Liver (tissue), 3 donors: ENCODE measurements at regions not wholly inside any gene's neighbourhood (a gene's known extent, or its start where the extent isn't known, plus 50 kb on each side); places are given as distances from the start of the nearest gene placed in this dataset.

Source experiments
- EGR1 ChIP-seq, 2 donors: IDR thresholded peaks; 2 replicates each; pipeline ENCODE4 v1.6.1; 2016 to 2018; ENCODE audit warnings: antibody characterized with exemption in 2 of 2, low read depth in 2 of 2
- JUND ChIP-seq, 2 donors: IDR thresholded peaks; 2 replicates each; pipeline ENCODE4 v1.6.1; 2016; ENCODE audit warnings: antibody characterized with exemption in 2 of 2
- RAD21 ChIP-seq, 2 donors: IDR thresholded peaks; 2 replicates each; pipeline ENCODE4 v1.6.1; 2016; ENCODE audit warnings: antibody characterized with exemption in 2 of 2, mild to moderate bottlenecking in 2 of 2
- SP1 ChIP-seq: IDR thresholded peaks from 2 replicates; pipeline ENCODE4 v1.6.1; 2018; ENCODE audit warnings: antibody characterized with exemption, mild to moderate bottlenecking
- YY1 ChIP-seq: IDR thresholded peaks from 2 replicates; pipeline ENCODE4 v1.6.1; 2016; ENCODE audit warnings: antibody characterized with exemption, mild to moderate bottlenecking
- TF ChIP-seq, protein P1 (sequence below): fragments of 150-350 bp; IDR thresholded peaks from 2 replicates; pipeline ENCODE4 v1.5.1; 2017; ENCODE audit warnings: improper control_type of control experiment, low read depth, low read length; ENCODE audit not compliant: missing input control
- TF ChIP-seq, protein P2 (sequence below): IDR thresholded peaks from 2 replicates; pipeline ENCODE4 v1.6.1; 2016; ENCODE audit warnings: antibody characterized with exemption
- TF ChIP-seq, protein P3 (sequence below): IDR thresholded peaks from 2 replicates; pipeline ENCODE4 v1.6.1; 2016; ENCODE audit warnings: antibody characterized with exemption
- donor health status: healthy.
- donor health status: healthy.

DNA sequence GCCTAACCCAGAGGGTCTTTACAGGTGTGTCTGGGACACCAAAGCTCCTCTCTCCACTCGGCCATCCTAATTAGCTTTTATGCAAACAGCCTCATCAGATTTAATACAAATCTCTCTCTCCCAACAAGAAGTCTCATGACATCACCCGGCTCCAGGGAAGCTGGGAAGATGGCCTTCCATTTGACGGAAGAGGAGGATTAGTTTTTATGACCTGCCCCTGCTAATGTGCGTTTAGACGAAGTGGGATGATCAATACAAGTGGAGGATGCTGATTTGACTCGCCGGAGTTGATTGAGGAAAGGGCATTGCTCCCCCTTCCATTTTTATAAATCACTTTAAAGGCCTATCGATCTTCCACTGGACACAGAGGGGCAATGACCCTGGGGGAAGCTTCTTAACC lies 239.2 kb downstream of the BCL11B start:
- TF ChIP-seq, protein P1, sequence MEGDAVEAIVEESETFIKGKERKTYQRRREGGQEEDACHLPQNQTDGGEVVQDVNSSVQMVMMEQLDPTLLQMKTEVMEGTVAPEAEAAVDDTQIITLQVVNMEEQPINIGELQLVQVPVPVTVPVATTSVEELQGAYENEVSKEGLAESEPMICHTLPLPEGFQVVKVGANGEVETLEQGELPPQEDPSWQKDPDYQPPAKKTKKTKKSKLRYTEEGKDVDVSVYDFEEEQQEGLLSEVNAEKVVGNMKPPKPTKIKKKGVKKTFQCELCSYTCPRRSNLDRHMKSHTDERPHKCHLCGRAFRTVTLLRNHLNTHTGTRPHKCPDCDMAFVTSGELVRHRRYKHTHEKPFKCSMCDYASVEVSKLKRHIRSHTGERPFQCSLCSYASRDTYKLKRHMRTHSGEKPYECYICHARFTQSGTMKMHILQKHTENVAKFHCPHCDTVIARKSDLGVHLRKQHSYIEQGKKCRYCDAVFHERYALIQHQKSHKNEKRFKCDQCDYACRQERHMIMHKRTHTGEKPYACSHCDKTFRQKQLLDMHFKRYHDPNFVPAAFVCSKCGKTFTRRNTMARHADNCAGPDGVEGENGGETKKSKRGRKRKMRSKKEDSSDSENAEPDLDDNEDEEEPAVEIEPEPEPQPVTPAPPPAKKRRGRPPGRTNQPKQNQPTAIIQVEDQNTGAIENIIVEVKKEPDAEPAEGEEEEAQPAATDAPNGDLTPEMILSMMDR, result no peak
- TF ChIP-seq, protein P2, sequence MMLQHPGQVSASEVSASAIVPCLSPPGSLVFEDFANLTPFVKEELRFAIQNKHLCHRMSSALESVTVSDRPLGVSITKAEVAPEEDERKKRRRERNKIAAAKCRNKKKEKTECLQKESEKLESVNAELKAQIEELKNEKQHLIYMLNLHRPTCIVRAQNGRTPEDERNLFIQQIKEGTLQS, result no peak
- TF ChIP-seq, protein P3, sequence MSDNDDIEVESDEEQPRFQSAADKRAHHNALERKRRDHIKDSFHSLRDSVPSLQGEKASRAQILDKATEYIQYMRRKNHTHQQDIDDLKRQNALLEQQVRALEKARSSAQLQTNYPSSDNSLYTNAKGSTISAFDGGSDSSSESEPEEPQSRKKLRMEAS, result no peak
- no peak for TF ChIP-seq RAD21 (IDR thresholded peaks at IDR 0.05)
- TF ChIP-seq YY1, result no peak
- TF ChIP-seq JUND (IDR thresholded peaks at IDR 0.05), result no peak
- TF ChIP-seq EGR1 (IDR thresholded peaks at IDR 0.05; ENCODE audit: low read depth in 2 of 2), result no peak
- TF ChIP-seq SP1, result no peak
